H9 (cell line): ENCODE measurements at regions not wholly inside any gene's neighbourhood (a gene's known extent, or its start where the extent isn't known, plus 50 kb on each side); places are given as distances from the start of the nearest gene placed in this dataset.

Source experiments
- DNase-seq: peaks from one replicate; pipeline ENCODE4 v3.0.0-alpha.2; 2017
- H2AFZ ChIP-seq: one replicate; pipeline ENCODE4 v1.6.1; 2013; ENCODE audit warnings: mild to moderate bottlenecking, low read length, control low read depth, moderate library complexity
- H2AK5ac ChIP-seq: 2 replicates; pipeline ENCODE4 v1.6.1; 2013; ENCODE audit warnings: low read length, control low read depth, mixed read lengths; ENCODE audit not compliant: insufficient read length
- H2BK120ac ChIP-seq: one replicate; pipeline ENCODE4 v1.6.1; 2013; ENCODE audit warnings: low read depth, mild to moderate bottlenecking, low read length, control low read depth, inconsistent platforms; ENCODE audit not compliant: poor library complexity, severe bottlenecking
- H2BK12ac ChIP-seq: 2 replicates; pipeline ENCODE4 v1.6.1; 2013; ENCODE audit warnings: low read length, control low read depth, mixed read lengths, low read depth; ENCODE audit not compliant: insufficient read length
- H2BK15ac ChIP-seq: 2 replicates; pipeline ENCODE4 v1.6.1; 2013; ENCODE audit warnings: low read depth, low read length, control low read depth
- H2BK20ac ChIP-seq: one replicate; pipeline ENCODE4 v1.6.1; 2013; ENCODE audit warnings: low read depth, mild to moderate bottlenecking, low read length, control low read depth, inconsistent platforms; ENCODE audit not compliant: poor library complexity, severe bottlenecking
- H2BK5ac ChIP-seq: 2 replicates; pipeline ENCODE4 v1.6.1; 2013; ENCODE audit warnings: low read length, control low read depth, mixed read lengths; ENCODE audit not compliant: insufficient read length
- H3K14ac ChIP-seq: 2 replicates; pipeline ENCODE4 v1.6.1; 2013; ENCODE audit warnings: low read length, control low read depth; ENCODE audit not compliant: insufficient read depth
- H3K18ac ChIP-seq: 2 replicates; pipeline ENCODE4 v1.6.1; 2013; ENCODE audit warnings: low read depth, mild to moderate bottlenecking, mixed read lengths, low read length, control low read depth; ENCODE audit not compliant: insufficient read length
- H3K23ac ChIP-seq: 2 replicates; pipeline ENCODE4 v1.6.1; 2013; ENCODE audit warnings: low read length, control low read depth, mixed read lengths, low read depth; ENCODE audit not compliant: insufficient read length
- H3K23me2 ChIP-seq: 2 replicates; pipeline ENCODE4 v1.6.1; 2013; ENCODE audit warnings: low read depth, mild to moderate bottlenecking, mixed read lengths, low read length, control low read depth; ENCODE audit not compliant: insufficient read length, poor library complexity, severe bottlenecking
- H3K27ac ChIP-seq: 2 replicates; pipeline ENCODE4 v1.5.1; 2013; ENCODE audit warnings: low read length, control low read depth, mixed read lengths, low read depth; ENCODE audit not compliant: insufficient read length
- H3K27me3 ChIP-seq: 2 replicates; pipeline ENCODE4 v1.6.1; 2013; ENCODE audit warnings: low read length, control low read depth, inconsistent platforms; ENCODE audit not compliant: insufficient read depth
- H3K4ac ChIP-seq: 2 replicates; pipeline ENCODE4 v1.6.1; 2013; ENCODE audit warnings: low read depth, mild to moderate bottlenecking, control low read depth, inconsistent platforms, low read length, moderate library complexity
- H3K4me1 ChIP-seq: 2 replicates; pipeline ENCODE4 v1.6.1; 2013; ENCODE audit warnings: low read length, control low read depth, inconsistent platforms; ENCODE audit not compliant: insufficient read depth
- H3K4me2 ChIP-seq: 2 replicates; pipeline ENCODE4 v1.6.1; 2013; ENCODE audit warnings: low read length, control low read depth, mixed read lengths; ENCODE audit not compliant: insufficient read length, insufficient read depth
- H3K56ac ChIP-seq: 2 replicates; pipeline ENCODE4 v1.6.1; 2013; ENCODE audit warnings: low read depth, mild to moderate bottlenecking, mixed read lengths, low read length, control low read depth; ENCODE audit not compliant: insufficient read length
- H3K79me1 ChIP-seq: 2 replicates; pipeline ENCODE4 v1.6.1; 2013; ENCODE audit warnings: low read depth, mild to moderate bottlenecking, moderate library complexity, low read length, control low read depth, inconsistent platforms; ENCODE audit not compliant: insufficient read depth, poor library complexity, severe bottlenecking
- H3K79me2 ChIP-seq: 2 replicates; pipeline ENCODE4 v1.6.1; 2013; ENCODE audit warnings: low read length, control low read depth, inconsistent platforms; ENCODE audit not compliant: insufficient read depth
- H3K9ac ChIP-seq: 2 replicates; pipeline ENCODE4 v1.6.1; 2013; ENCODE audit warnings: low read length, control low read depth, mixed read lengths; ENCODE audit not compliant: insufficient read length; ENCODE audit errors: extremely low read depth
- H3K9me3 ChIP-seq: one replicate; pipeline ENCODE4 v1.6.1; 2013; ENCODE audit warnings: low read depth, low read length, inconsistent platforms; ENCODE audit not compliant: control insufficient read depth
- H3T11ph ChIP-seq: one replicate; pipeline ENCODE4 v1.6.1; 2013; ENCODE audit warnings: mild to moderate bottlenecking, low read length, control low read depth, inconsistent platforms
- H4K20me1 ChIP-seq: one replicate; pipeline ENCODE4 v1.6.1; 2013; ENCODE audit not compliant: control insufficient read depth, insufficient read length, insufficient read depth
- H4K5ac ChIP-seq: 2 replicates; pipeline ENCODE4 v1.6.1; 2013; ENCODE audit warnings: low read depth, mild to moderate bottlenecking, mixed read lengths, low read length, control low read depth; ENCODE audit not compliant: insufficient read length
- H4K8ac ChIP-seq: replicated peaks from 2 replicates; pipeline ENCODE4 v1.6.1; 2013; ENCODE audit warnings: low read length, control low read depth, mixed read lengths, low read depth; ENCODE audit not compliant: insufficient read length
- H4K91ac ChIP-seq: 2 replicates; pipeline ENCODE4 v1.6.1; 2013; ENCODE audit warnings: low read depth, mild to moderate bottlenecking, moderate library complexity, mixed read lengths, low read length, control low read depth; ENCODE audit not compliant: insufficient read length
- H3K27ac Mint-ChIP-seq, 3 experiments: 2 replicates in 2 of 3; 3 replicates in 1 of 3; pipeline ENCODE4 v1.8.0; 2020 to 2021; ENCODE audit warnings: mixed read lengths in 3 of 3, mild to moderate bottlenecking in 1 of 3, moderate library complexity in 1 of 3
- H3K27me3 Mint-ChIP-seq: 2 replicates; pipeline ENCODE4 v1.8.0; 2021; ENCODE audit warnings: low read depth, mild to moderate bottlenecking, moderate library complexity, mixed read lengths
- H3K36me3 Mint-ChIP-seq, 3 experiments: 2 replicates in 2 of 3; 3 replicates in 1 of 3; pipeline ENCODE4 v1.8.0; 2020 to 2021; ENCODE audit warnings: low read depth in 3 of 3, mixed read lengths in 3 of 3; ENCODE audit not compliant: insufficient read depth in 1 of 3
- H3K4me1 Mint-ChIP-seq, 2 experiments: 2 replicates each; pipeline ENCODE4 v1.8.0; 2020; ENCODE audit warnings: mixed read lengths in 2 of 2
- H3K4me3 Mint-ChIP-seq, 2 experiments: 2 replicates in 1 of 2; 3 replicates in 1 of 2; pipeline ENCODE4 v1.8.0; 2020 to 2021; ENCODE audit warnings: mild to moderate bottlenecking in 2 of 2, mixed read lengths in 2 of 2, moderate library complexity in 1 of 2
- H3K9me3 Mint-ChIP-seq, 2 experiments: 2 replicates in 1 of 2; 3 replicates in 1 of 2; pipeline ENCODE4 v1.8.0; 2020; ENCODE audit warnings: mild to moderate bottlenecking in 2 of 2, mixed read lengths in 2 of 2, moderate library complexity in 1 of 2
- WGBS: extraction: QIAGEN DNeasy Blood & Tissue Kit; methylation state at CpG from one replicate; pipeline ENCODE4 v1.1.7; 2013; ENCODE audit warnings: missing lambda C conversion rate, low lambda C conversion rate, mixed read lengths; ENCODE audit not compliant: insufficient read length; ENCODE audit errors: extremely low coverage; 5-methylcytosine and 5-hydroxymethylcytosine counted together
- TF ChIP-seq, protein P1 (sequence below): fragments of 200-600 bp; sonication (generic); conservative IDR thresholded peaks from 3 replicates; pipeline ENCODE4 v1.8.0; 2021; ENCODE audit warnings: antibody characterized with exemption, mild to moderate bottlenecking

GRCh38 chr7:87047-87446 lies 105.3 kb upstream of the FAM20C start:
- TF ChIP-seq, protein P1, sequence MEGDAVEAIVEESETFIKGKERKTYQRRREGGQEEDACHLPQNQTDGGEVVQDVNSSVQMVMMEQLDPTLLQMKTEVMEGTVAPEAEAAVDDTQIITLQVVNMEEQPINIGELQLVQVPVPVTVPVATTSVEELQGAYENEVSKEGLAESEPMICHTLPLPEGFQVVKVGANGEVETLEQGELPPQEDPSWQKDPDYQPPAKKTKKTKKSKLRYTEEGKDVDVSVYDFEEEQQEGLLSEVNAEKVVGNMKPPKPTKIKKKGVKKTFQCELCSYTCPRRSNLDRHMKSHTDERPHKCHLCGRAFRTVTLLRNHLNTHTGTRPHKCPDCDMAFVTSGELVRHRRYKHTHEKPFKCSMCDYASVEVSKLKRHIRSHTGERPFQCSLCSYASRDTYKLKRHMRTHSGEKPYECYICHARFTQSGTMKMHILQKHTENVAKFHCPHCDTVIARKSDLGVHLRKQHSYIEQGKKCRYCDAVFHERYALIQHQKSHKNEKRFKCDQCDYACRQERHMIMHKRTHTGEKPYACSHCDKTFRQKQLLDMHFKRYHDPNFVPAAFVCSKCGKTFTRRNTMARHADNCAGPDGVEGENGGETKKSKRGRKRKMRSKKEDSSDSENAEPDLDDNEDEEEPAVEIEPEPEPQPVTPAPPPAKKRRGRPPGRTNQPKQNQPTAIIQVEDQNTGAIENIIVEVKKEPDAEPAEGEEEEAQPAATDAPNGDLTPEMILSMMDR = no peak
- Histone ChIP-seq H2AFZ (no peak overlapping the region), H3K4me1 (peaks cover 5% of the 10 kb centered on the region; the same call in 1 of the 2 replicates), H4K5ac (no peak overlapping the region), H3K14ac (no peak overlapping the region), H3T11ph (no peak overlapping the region), H3K18ac (no peak overlapping the region), H4K20me1 (no peaks in the 10 kb centered on the region), H3K4me2 (no peak overlapping the region), H3K27ac (no peak overlapping the region), H2BK20ac (no peak overlapping the region), H3K23me2 (no peaks in the 10 kb centered on the region), H4K91ac (no peak overlapping the region), H3K79me2 (peaks cover 6% of the 10 kb centered on the region; the same call in 1 of the 2 replicates), H2BK5ac (no peak overlapping the region), H2BK120ac (no peak overlapping the region), H3K23ac (no peak overlapping the region), H3K9ac (no peak overlapping the region), H4K8ac (no peak overlapping the region), H2BK15ac (no peak overlapping the region), H3K9me3 (no peaks in the 10 kb centered on the region), H3K4ac (no peak overlapping the region), H3K27me3 (no peaks in the 10 kb centered on the region), H2BK12ac (no peak overlapping the region), H2AK5ac (no peak overlapping the region), H3K79me1 (no peaks in the 10 kb centered on the region), H3K56ac (no peak overlapping the region)
- Mint-ChIP-seq H3K27me3 (peaks cover 1% of the 10 kb centered on the region; the same call in 1 of the 2 replicates), H3K4me3 (no peak overlapping the region), H3K27ac (no peak overlapping the region), H3K4me1 (peaks cover 51 to 57% of the 10 kb centered on the region in 2 experiments), H3K36me3 (peaks cover 0 to 3% (median 1%) of the 10 kb centered on the region in 3 experiments; a peak in 3 of 7 replicates), H3K9me3 (peaks cover 0 to 6% of the 10 kb centered on the region in 2 experiments; a peak in 1 of 5 replicates)
- DNase-seq = no peak
- WGBS = no CpG with 5 or more reads among the region's 5 CpGs
